Psoas muscle (tissue), 7 donors: ENCODE measurements at regions not wholly inside any gene's neighbourhood (a gene's known extent, or its start where the extent isn't known, plus 50 kb on each side); places are given as distances from the start of the nearest gene placed in this dataset.
"Not testable (repeated sequence)": the region's sequence is repeated elsewhere in the genome, so short reads cannot be mapped to it uniquely, and the experiment has no call there.

Source experiments
- ATAC-seq, 4 donors: fragments of 200-7000 bp; cut with Tn5 transposase; one replicate each; pipeline ENCODE4 v1.9.1; 2020; ENCODE audit warnings: moderate library complexity in 3 of 4, mild to moderate bottlenecking in 2 of 4
- DNase-seq, 2 donors: peaks; one replicate each; pipeline ENCODE4 v3.0.0-alpha.2; 2020
- H3K27ac ChIP-seq: fragments of 200-600 bp; one replicate; pipeline ENCODE4 v1.8.0; 2022
- H3K27me3 ChIP-seq, 3 donors: fragments of 200-600 bp in 1 of 3; one replicate each; pipeline versions ENCODE4 v1.6.1 to v1.8.0; 2013 to 2022; ENCODE audit warnings: low read length in 2 of 3, mild to moderate bottlenecking in 2 of 3, moderate library complexity in 1 of 3; ENCODE audit not compliant: insufficient read depth in 3 of 3
- H3K36me3 ChIP-seq, 2 donors: fragments of 200-600 bp in 1 of 2; one replicate each; pipeline versions ENCODE4 v1.6.1 to v1.8.0; 2013 to 2022; ENCODE audit warnings: low read depth in 1 of 2, mild to moderate bottlenecking in 1 of 2, moderate library complexity in 1 of 2; ENCODE audit not compliant: insufficient read depth in 1 of 2
- H3K4me1 ChIP-seq: fragments of 200-600 bp; one replicate; pipeline ENCODE4 v1.8.0; 2022
- H3K4me3 ChIP-seq: fragments of 200-600 bp; one replicate; pipeline ENCODE4 v1.8.0; 2022; ENCODE audit warnings: mild to moderate bottlenecking
- H3K9me3 ChIP-seq: fragments of 200-600 bp; one replicate; pipeline ENCODE4 v1.8.0; 2022
- CTCF ChIP-seq: fragments of 200-600 bp; IDR thresholded peaks from one replicate; pipeline ENCODE4 v1.8.0; 2022; ENCODE audit warnings: antibody characterized with exemption
- WGBS, 3 donors: extraction: QIAGEN DNeasy Blood & Tissue Kit; methylation state at CpG; one replicate each; pipeline versions ENCODE4 v1.1.6 to v1.1.7; 2013; 5-methylcytosine and 5-hydroxymethylcytosine counted together
- intact Hi-C, 2 donors: fragments of 100-400 bp; cut with DNase I; formaldehyde crosslinking; loops; one replicate each; pipeline versions ENCODE4 v1.11.0 to v1.14.2; 2022
- donor health status: healthy with polysubstance abuse.
- donor health status: DM: no; HTN: no; CAD: no; lungs with moderate emphysema.
- donor health status: Bipolar disorder and iron deficiency.
- donor health status: healthy.
- donor health status: DM: yes; HTN: yes; CAD: no.
- donor health status: DM: no; HTN: no; CAD: no.
- donor health status: DM: yes; HTN: yes; CAD: no.

- Histone ChIP-seq H3K36me3 (no peaks in the 10 kb centered on the region), H3K27me3 (no peaks in the 10 kb centered on the region), H3K9me3 (no peaks in the 10 kb centered on the region), H3K27ac (no peak overlapping the region), H3K4me3 (no peak overlapping the region), H3K4me1 (no peaks in the 10 kb centered on the region)
- ATAC-seq (no peak), DNase-seq (no peak)
- intact Hi-C loops, result no loop called here
- 72 to 80% (median 74%) methylated on average over 2 of the region's 2 CpGs for WGBS, 3 donors
- TF ChIP-seq CTCF, result no peak
These were observed 669.0 kb downstream of the RWDD3 start for GRCh38 chr1:95903060-95903459.

GRCh38 chr1:95905818-95906395, 671.9 kb downstream of the RWDD3 start:
- Histone ChIP-seq H3K27ac (no peak overlapping the region), H3K27me3 (no peaks in the 10 kb centered on the region), H3K9me3 (no peaks in the 10 kb centered on the region), H3K36me3 (no peaks in the 10 kb centered on the region), H3K4me1 (no peaks in the 10 kb centered on the region), H3K4me3 (no peak overlapping the region)
- ATAC-seq, result no peak
- WGBS, 3 donors, result 78 to 82% (median 80%) methylated on average over 1 of the region's 1 CpG
- TF ChIP-seq CTCF, result no peak
- no peak for DNase-seq
- intact Hi-C loops, result no loop called here

- H3K9me3 ChIP-seq, ATAC-seq, H3K36me3 ChIP-seq, H3K4me3 ChIP-seq, intact Hi-C loops, H3K27me3 ChIP-seq, H3K4me1 ChIP-seq, DNase-seq, H3K27ac ChIP-seq: not testable (repeated sequence)
- WGBS, 3 donors, result 72 to 82% (median 73%) methylated on average over 3 of the region's 3 CpGs
These were observed 677.7 kb downstream of the RWDD3 start for GRCh38 chr1:95911739-95912138.

GRCh38 chr1:95916616-95917015, 682.6 kb downstream of the RWDD3 start:
- TF ChIP-seq CTCF, result no peak
- no peak for DNase-seq
- H3K9me3 ChIP-seq, result peaks cover 2% of the 10 kb centered on the region
- intact Hi-C loops, result no loop called here
- H3K27ac ChIP-seq, result no peak overlapping the region
- no peak for ATAC-seq
- H3K4me1 ChIP-seq, result no peaks in the 10 kb centered on the region
- no peak overlapping the region for H3K4me3 ChIP-seq
- no peaks in the 10 kb centered on the region for H3K36me3 ChIP-seq
- WGBS, 3 donors, result 3% methylated on average over 1 of the region's 1 CpG
- no peaks in the 10 kb centered on the region for H3K27me3 ChIP-seq

DNA sequence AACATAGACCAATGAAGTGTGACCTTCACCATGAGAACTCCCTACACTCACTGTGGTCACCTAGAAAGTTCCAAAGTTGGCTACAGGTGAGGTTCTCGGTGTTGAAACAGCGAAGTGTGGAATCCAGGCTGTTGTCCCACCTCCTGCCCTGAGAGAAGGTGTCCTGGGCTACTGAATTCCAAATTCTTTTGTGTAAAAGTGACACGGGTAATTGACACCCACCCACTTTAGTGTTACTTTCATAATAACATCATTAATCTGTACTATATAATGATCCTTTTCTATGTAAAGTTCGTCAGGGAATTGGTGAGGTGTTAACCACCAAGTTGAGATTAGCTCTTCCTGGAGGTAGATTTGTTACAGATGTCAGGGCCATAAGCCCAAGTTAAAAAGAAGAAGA, 690.7 kb downstream of the RWDD3 start:
- H3K4me1 ChIP-seq, result no peaks in the 10 kb centered on the region
- intact Hi-C loops, result no loop called here
- no peaks in the 10 kb centered on the region for H3K27me3 ChIP-seq
- H3K4me3 ChIP-seq, result no peak overlapping the region
- 79 to 90% (median 85%) methylated on average over 4 of the region's 4 CpGs for WGBS, 3 donors
- no peak for TF ChIP-seq CTCF
- H3K36me3 ChIP-seq, result no peaks in the 10 kb centered on the region
- H3K27ac ChIP-seq, result no peak overlapping the region
- no peak for DNase-seq
- no peaks in the 10 kb centered on the region for H3K9me3 ChIP-seq
- no peak for ATAC-seq
